Neuronal stem cell (in vitro differentiated cells): ENCODE measurements at regions not wholly inside any gene's neighbourhood (a gene's known extent, or its start where the extent isn't known, plus 50 kb on each side); places are given as distances from the start of the nearest gene placed in this dataset.
"Not testable (repeated sequence)": the region's sequence is repeated elsewhere in the genome, so short reads cannot be mapped to it uniquely, and the experiment has no call there.

Experiments
- DNase-seq: peaks from one replicate; pipeline ENCODE4 v3.0.0-alpha.2; 2013; ENCODE audit warnings: low spot score
- H2AFZ ChIP-seq: one replicate; pipeline ENCODE4 v1.6.1; 2013; ENCODE audit warnings: mild to moderate bottlenecking, low read length, inconsistent platforms
- H2AK5ac ChIP-seq: 2 replicates; pipeline ENCODE4 v1.6.1; 2013; ENCODE audit warnings: low read depth, mild to moderate bottlenecking, inconsistent platforms, low read length, moderate library complexity, mixed read lengths
- H2BK120ac ChIP-seq: 2 replicates; pipeline ENCODE4 v1.6.1; 2013; ENCODE audit warnings: low read depth, mild to moderate bottlenecking, inconsistent platforms, low read length, moderate library complexity, mixed read lengths
- H2BK12ac ChIP-seq: one replicate; pipeline ENCODE4 v1.6.1; 2013; ENCODE audit warnings: low read length, inconsistent platforms
- H2BK15ac ChIP-seq: 2 replicates; pipeline ENCODE4 v1.6.1; 2013; ENCODE audit warnings: mild to moderate bottlenecking, low read length, inconsistent platforms, mixed read lengths
- H2BK5ac ChIP-seq: one replicate; pipeline ENCODE4 v1.6.1; 2013; ENCODE audit warnings: inconsistent platforms, mild to moderate bottlenecking, low read length, moderate library complexity
- H3K14ac ChIP-seq: one replicate; pipeline ENCODE4 v1.6.1; 2013; ENCODE audit warnings: low read length, inconsistent platforms
- H3K18ac ChIP-seq: 2 replicates; pipeline ENCODE4 v1.6.1; 2013; ENCODE audit warnings: low read length, inconsistent platforms
- H3K23ac ChIP-seq: 2 replicates; pipeline ENCODE4 v1.6.1; 2013; ENCODE audit warnings: low read depth, mild to moderate bottlenecking, mixed read lengths, low read length, inconsistent platforms; ENCODE audit not compliant: poor library complexity
- H3K27ac ChIP-seq: replicated peaks from 3 replicates; pipeline ENCODE4 v1.5.1; 2013; ENCODE audit warnings: low read length, inconsistent platforms
- H3K27me3 ChIP-seq, 3 experiments: 2 replicates each; pipeline ENCODE4 v1.6.1; 2013; ENCODE audit warnings: low read length in 3 of 3, mild to moderate bottlenecking in 2 of 3, inconsistent platforms in 1 of 3, low read depth in 1 of 3, mixed read lengths in 1 of 3, moderate library complexity in 1 of 3; ENCODE audit not compliant: control insufficient read depth in 3 of 3, insufficient read depth in 3 of 3
- H3K36me3 ChIP-seq, 2 donors: replicated peaks in 1 of 2; 2 replicates each; pipeline ENCODE4 v1.6.1; 2013; ENCODE audit warnings: low read length in 2 of 2; ENCODE audit not compliant: control insufficient read depth in 2 of 2, insufficient read depth in 2 of 2
- H3K4ac ChIP-seq: 2 replicates; pipeline ENCODE4 v1.6.1; 2013; ENCODE audit warnings: inconsistent platforms, mild to moderate bottlenecking, low read length, moderate library complexity
- H3K4me1 ChIP-seq, 2 donors: 1 replicate in 1 of 2; 2 replicates in 1 of 2; pipeline ENCODE4 v1.6.1; 2013; ENCODE audit warnings: low read length in 2 of 2, low read depth in 1 of 2; ENCODE audit not compliant: control insufficient read depth in 2 of 2, insufficient read depth in 1 of 2
- H3K4me2 ChIP-seq: one replicate; pipeline ENCODE4 v1.6.1; 2013; ENCODE audit warnings: mild to moderate bottlenecking, low read length, inconsistent platforms; ENCODE audit not compliant: insufficient read depth, poor library complexity, severe bottlenecking
- H3K4me3 ChIP-seq, 2 donors: 2 replicates each; pipeline ENCODE4 v1.5.1; 2013; ENCODE audit warnings: low read length in 2 of 2, mild to moderate bottlenecking in 2 of 2, inconsistent platforms in 1 of 2, moderate library complexity in 1 of 2
- H3K79me1 ChIP-seq: one replicate; pipeline ENCODE4 v1.6.1; 2013; ENCODE audit warnings: low read depth, mild to moderate bottlenecking, inconsistent platforms, low read length, moderate library complexity
- H3K9ac ChIP-seq: one replicate; pipeline ENCODE4 v1.6.1; 2013; ENCODE audit warnings: mild to moderate bottlenecking, low read depth, low read length, inconsistent platforms; ENCODE audit not compliant: poor library complexity
- H3K9me3 ChIP-seq, 2 donors: replicated peaks in 1 of 2; 2 replicates each; pipeline versions ENCODE3 to v1.6.1; 2013; ENCODE audit warnings: low read length in 2 of 2, mild to moderate bottlenecking in 2 of 2, inconsistent platforms in 1 of 2, low read depth in 1 of 2, mixed read lengths in 1 of 2, moderate library complexity in 1 of 2; ENCODE audit not compliant: control insufficient read depth in 2 of 2, insufficient read depth in 1 of 2
- H4K8ac ChIP-seq: one replicate; pipeline ENCODE4 v1.6.1; 2013; ENCODE audit warnings: low read depth, mild to moderate bottlenecking, inconsistent platforms, low read length, moderate library complexity
- H4K91ac ChIP-seq: one replicate; pipeline ENCODE4 v1.6.1; 2013; ENCODE audit warnings: low read length, low read depth, mild to moderate bottlenecking, inconsistent platforms; ENCODE audit not compliant: poor library complexity
- WGBS, 2 donors: extraction: QIAGEN DNeasy Blood & Tissue Kit; methylation state at CpG; one replicate each; pipeline ENCODE4 v1.1.7; 2013; ENCODE audit warnings: missing lambda C conversion rate in 2 of 2, mixed read lengths in 1 of 2; ENCODE audit not compliant: insufficient read length in 2 of 2, insufficient replicate concordance in 1 of 2; ENCODE audit errors: extremely low coverage in 2 of 2; 5-methylcytosine and 5-hydroxymethylcytosine counted together

- Histone ChIP-seq H3K4ac (no peak overlapping the region), H3K4me3 (no peak overlapping the region)
Measured at GRCh38 chr20:58033026-58033536, 195.4 kb downstream of the ANKRD60 start.

GRCh38 chr20:58032599-58032998, 195.9 kb downstream of the ANKRD60 start:
- H2AK5ac ChIP-seq, result no peak overlapping the region
- no peak overlapping the region for H2BK120ac ChIP-seq
- H3K27me3 ChIP-seq, result no peaks in the 10 kb centered on the region
- no CpG with 5 or more reads among the region's 4 CpGs for WGBS, 2 donors
- H2BK5ac ChIP-seq, result no peak overlapping the region
- no peak overlapping the region for H3K9ac ChIP-seq
- no peak overlapping the region for H3K4me2 ChIP-seq
- H3K23ac ChIP-seq, result no peak overlapping the region
- no peak overlapping the region for H2BK12ac ChIP-seq
- no peaks in the 10 kb centered on the region for H3K79me1 ChIP-seq
- no peak overlapping the region for H4K8ac ChIP-seq
- DNase-seq, result no peak
- H2BK15ac ChIP-seq, result no peak overlapping the region
- H3K14ac ChIP-seq, result no peak overlapping the region
- H4K91ac ChIP-seq, result no peak overlapping the region
- H3K36me3 ChIP-seq, result no peaks in the 10 kb centered on the region
- H3K18ac ChIP-seq, result no peak overlapping the region
- H3K4me1 ChIP-seq, result no peaks in the 10 kb centered on the region
- H2AFZ ChIP-seq, result no peak overlapping the region
- no peak overlapping the region for H3K27ac ChIP-seq
- no peaks in the 10 kb centered on the region for H3K9me3 ChIP-seq
- H3K4ac ChIP-seq, result no peak overlapping the region
- H3K4me3 ChIP-seq, result no peak overlapping the region

More at GRCh38 chr20:58033026-58033536, 195.4 kb downstream of the ANKRD60 start:
- Histone ChIP-seq H3K27ac (no peak overlapping the region), H3K27me3 (no peaks in the 10 kb centered on the region), H3K4me1 (no peaks in the 10 kb centered on the region), H2BK120ac (no peak overlapping the region), H4K91ac (no peak overlapping the region), H4K8ac (no peak overlapping the region), H3K23ac (no peak overlapping the region), H3K36me3 (no peaks in the 10 kb centered on the region), H3K14ac (no peak overlapping the region), H2BK5ac (no peak overlapping the region), H2AK5ac (no peak overlapping the region), H3K9ac (no peak overlapping the region), H3K79me1 (no peaks in the 10 kb centered on the region), H2AFZ (no peak overlapping the region), H3K18ac (no peak overlapping the region), H3K4me2 (no peak overlapping the region), H3K9me3 (no peaks in the 10 kb centered on the region), H2BK15ac (no peak overlapping the region), H2BK12ac (no peak overlapping the region)
- WGBS, 2 donors, result no CpG with 5 or more reads among the region's 4 CpGs
- no peak for DNase-seq

DNA sequence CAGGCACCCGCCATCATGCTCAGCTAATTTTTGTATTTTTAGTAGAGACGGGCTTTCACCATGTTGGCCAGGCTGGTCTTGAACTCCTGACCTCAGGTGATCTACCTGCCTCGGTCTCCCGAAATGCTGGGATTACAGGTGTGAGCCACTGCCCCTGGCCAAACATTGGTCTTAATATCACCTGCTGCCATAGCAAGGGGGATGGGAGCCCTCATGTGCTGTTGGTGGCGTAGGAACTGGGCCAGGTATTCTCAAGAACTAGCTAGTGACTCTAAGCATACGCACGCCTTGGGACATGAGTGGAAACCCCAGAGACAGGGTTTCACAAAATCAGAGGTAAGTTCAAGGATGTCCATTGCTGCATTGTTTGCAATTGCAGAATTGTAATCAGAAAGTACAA, 197.1 kb downstream of the ANKRD60 start:
- not testable (repeated sequence) for H3K4me2 ChIP-seq, H3K4ac ChIP-seq, H3K4me1 ChIP-seq, H3K27me3 ChIP-seq, H3K27ac ChIP-seq, H3K23ac ChIP-seq, H3K79me1 ChIP-seq, H3K14ac ChIP-seq, H2AFZ ChIP-seq, DNase-seq, H3K9ac ChIP-seq, H4K91ac ChIP-seq, H3K18ac ChIP-seq, H2BK15ac ChIP-seq, H4K8ac ChIP-seq, H2BK5ac ChIP-seq, H2AK5ac ChIP-seq, H3K4me3 ChIP-seq, H3K36me3 ChIP-seq, H3K9me3 ChIP-seq, H2BK120ac ChIP-seq, H2BK12ac ChIP-seq
- no CpG with 5 or more reads among the region's 7 CpGs for WGBS, 2 donors

DNA sequence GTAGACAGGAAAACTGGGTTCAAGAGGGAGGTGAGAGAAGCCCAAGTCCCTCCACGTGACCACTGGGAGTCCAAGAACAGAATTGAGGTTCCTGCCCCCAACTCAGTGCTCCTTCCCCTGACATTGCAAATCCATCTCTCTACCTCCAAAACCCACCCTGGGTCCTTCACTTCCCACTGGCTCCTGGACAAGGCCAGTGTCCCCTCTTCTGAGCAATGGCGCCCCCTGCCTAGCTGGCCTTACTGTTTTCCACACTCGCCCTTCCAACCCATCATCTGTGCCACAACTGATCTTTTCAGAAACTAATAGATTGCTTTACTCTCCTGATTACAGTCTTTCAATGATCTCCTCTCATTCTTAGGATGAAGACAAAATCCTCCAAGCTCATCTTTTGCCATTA, 200.3 kb downstream of the ANKRD60 start:
- no peaks in the 10 kb centered on the region for H3K27me3 ChIP-seq
- no peak overlapping the region for H4K91ac ChIP-seq
- H3K23ac ChIP-seq, result no peak overlapping the region
- H2BK12ac ChIP-seq, result no peak overlapping the region
- no peak overlapping the region for H3K27ac ChIP-seq
- no peak overlapping the region for H2AK5ac ChIP-seq
- no peak overlapping the region for H3K4me2 ChIP-seq
- no peak overlapping the region for H3K4me3 ChIP-seq
- no peak overlapping the region for H3K4ac ChIP-seq
- no CpG with 5 or more reads among the region's 3 CpGs for WGBS, 2 donors
- H3K18ac ChIP-seq, result no peak overlapping the region
- no peak overlapping the region for H2AFZ ChIP-seq
- H2BK15ac ChIP-seq, result no peak overlapping the region
- H4K8ac ChIP-seq, result no peak overlapping the region
- no peak overlapping the region for H3K9ac ChIP-seq
- DNase-seq, result no peak
- H3K36me3 ChIP-seq, result no peaks in the 10 kb centered on the region
- H2BK5ac ChIP-seq, result no peak overlapping the region
- H2BK120ac ChIP-seq, result no peak overlapping the region
- H3K14ac ChIP-seq, result no peak overlapping the region
- no peaks in the 10 kb centered on the region for H3K79me1 ChIP-seq
- H3K4me1 ChIP-seq, result no peaks in the 10 kb centered on the region
- no peaks in the 10 kb centered on the region for H3K9me3 ChIP-seq
